ENCODE measurements at regions not wholly inside any gene's neighbourhood (a gene's known extent, or its start where the extent isn't known, plus 50 kb on each side); places are given as distances from the start of the nearest gene placed in this dataset.

DNA sequence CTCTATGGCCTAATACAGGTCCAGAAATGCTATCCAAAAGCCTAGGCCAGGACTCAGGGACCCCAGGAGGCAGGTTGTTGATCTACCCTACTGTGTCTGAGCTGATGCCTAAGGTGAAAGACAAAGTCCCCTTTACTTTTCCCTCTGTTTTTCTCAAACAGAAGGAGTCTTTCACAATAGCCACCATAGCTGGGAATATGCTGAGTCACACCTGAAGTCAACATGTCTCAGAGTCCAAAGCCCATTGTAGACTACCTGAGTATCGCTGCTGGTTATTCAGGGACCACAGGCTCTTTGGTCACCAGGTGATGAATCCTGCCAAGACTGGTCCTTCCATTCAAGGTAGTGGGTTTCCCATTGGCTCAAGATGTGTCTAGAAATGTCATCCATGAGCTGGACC lies 562.2 kb downstream of the ACTRT1 start:
- no peak for DNase-seq
- no peak for TF ChIP-seq POLR2A (IDR thresholded peaks at IDR 0.05)
- TF ChIP-seq, protein P1, sequence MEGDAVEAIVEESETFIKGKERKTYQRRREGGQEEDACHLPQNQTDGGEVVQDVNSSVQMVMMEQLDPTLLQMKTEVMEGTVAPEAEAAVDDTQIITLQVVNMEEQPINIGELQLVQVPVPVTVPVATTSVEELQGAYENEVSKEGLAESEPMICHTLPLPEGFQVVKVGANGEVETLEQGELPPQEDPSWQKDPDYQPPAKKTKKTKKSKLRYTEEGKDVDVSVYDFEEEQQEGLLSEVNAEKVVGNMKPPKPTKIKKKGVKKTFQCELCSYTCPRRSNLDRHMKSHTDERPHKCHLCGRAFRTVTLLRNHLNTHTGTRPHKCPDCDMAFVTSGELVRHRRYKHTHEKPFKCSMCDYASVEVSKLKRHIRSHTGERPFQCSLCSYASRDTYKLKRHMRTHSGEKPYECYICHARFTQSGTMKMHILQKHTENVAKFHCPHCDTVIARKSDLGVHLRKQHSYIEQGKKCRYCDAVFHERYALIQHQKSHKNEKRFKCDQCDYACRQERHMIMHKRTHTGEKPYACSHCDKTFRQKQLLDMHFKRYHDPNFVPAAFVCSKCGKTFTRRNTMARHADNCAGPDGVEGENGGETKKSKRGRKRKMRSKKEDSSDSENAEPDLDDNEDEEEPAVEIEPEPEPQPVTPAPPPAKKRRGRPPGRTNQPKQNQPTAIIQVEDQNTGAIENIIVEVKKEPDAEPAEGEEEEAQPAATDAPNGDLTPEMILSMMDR (IDR thresholded peaks at IDR 0.05), result no peak
- H3K36me3 ChIP-seq, result no peaks in the 10 kb centered on the region
- no peaks in the 10 kb centered on the region for H3K27me3 ChIP-seq
- no peak overlapping the region for H3K27ac ChIP-seq
- no peaks in the 10 kb centered on the region for H3K9me3 ChIP-seq
- H3K4me3 ChIP-seq (replicated peaks in 1 of 3), result no peak overlapping the region
- no peaks in the 10 kb centered on the region for H3K4me1 ChIP-seq
- 100% methylated on average over 1 of the region's 1 CpG; no CpG with 5 or more reads in 1 of the 2 donors for WGBS, 2 donors
- intact Hi-C loops (cut with DNase I), result no loop called here

DNA sequence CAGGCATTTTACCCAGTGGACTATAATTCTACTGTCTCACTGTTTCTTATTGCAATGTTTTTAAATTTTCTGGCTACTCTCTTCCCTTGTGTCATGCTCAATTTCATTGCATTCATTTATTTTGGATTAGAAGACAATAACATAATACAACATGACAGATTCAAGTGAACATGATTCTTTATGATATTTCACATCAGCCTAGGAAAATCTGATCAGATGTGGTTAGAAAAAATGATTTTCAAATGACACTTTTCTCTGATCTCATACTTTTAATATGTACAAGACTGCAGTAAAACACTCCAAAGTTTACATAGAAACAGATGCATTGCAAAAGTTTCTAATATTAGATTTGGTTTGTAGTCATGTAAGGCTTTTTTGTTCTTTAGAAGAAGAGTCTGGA lies 586.0 kb downstream of the ACTRT1 start:
- H3K4me3 ChIP-seq (replicated peaks in 1 of 3), result no peak overlapping the region
- no peaks in the 10 kb centered on the region for H3K4me1 ChIP-seq
- no peak for TF ChIP-seq POLR2A (IDR thresholded peaks at IDR 0.05)
- TF ChIP-seq, protein P1 (IDR thresholded peaks at IDR 0.05), result no peak
- H3K36me3 ChIP-seq, result no peaks in the 10 kb centered on the region
- no peaks in the 10 kb centered on the region for H3K9me3 ChIP-seq
- H3K27me3 ChIP-seq, result no peaks in the 10 kb centered on the region
- H3K27ac ChIP-seq, result no peak overlapping the region
- DNase-seq, result no peak
- intact Hi-C loops (cut with DNase I), result no loop called here

DNA sequence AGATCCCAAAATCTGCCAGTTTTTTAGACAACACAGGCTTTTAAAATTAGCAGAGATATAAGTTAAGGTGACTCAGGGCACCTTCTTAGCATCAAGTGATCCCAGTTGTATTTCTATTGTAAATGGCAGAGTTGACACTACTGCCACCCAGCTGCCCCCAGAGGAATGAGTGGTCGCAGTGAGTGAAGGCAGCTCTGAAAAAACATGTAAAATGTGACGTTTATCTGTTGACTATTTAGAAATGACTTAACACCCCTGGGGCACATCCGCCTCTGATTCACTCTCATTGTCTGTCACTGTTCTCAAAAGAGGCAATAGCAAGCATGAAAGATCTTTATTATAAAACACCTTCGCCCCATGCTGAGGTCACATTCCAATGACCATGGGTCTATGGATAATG lies 592.4 kb downstream of the ACTRT1 start:
- 40 to 64% methylated on average over 4 of the region's 4 CpGs for WGBS, 2 donors
- H3K4me1 ChIP-seq, result no peaks in the 10 kb centered on the region
- no peaks in the 10 kb centered on the region for H3K9me3 ChIP-seq
- H3K4me3 ChIP-seq (replicated peaks in 1 of 3), result no peak overlapping the region
- DNase-seq, result no peak
- H3K36me3 ChIP-seq, result no peaks in the 10 kb centered on the region
- intact Hi-C loops (cut with DNase I), result no loop called here
- no peaks in the 10 kb centered on the region for H3K27me3 ChIP-seq
- H3K27ac ChIP-seq, result no peak overlapping the region
- TF ChIP-seq, protein P1 (IDR thresholded peaks at IDR 0.05), result no peak
- TF ChIP-seq POLR2A (IDR thresholded peaks at IDR 0.05), result no peak

DNA sequence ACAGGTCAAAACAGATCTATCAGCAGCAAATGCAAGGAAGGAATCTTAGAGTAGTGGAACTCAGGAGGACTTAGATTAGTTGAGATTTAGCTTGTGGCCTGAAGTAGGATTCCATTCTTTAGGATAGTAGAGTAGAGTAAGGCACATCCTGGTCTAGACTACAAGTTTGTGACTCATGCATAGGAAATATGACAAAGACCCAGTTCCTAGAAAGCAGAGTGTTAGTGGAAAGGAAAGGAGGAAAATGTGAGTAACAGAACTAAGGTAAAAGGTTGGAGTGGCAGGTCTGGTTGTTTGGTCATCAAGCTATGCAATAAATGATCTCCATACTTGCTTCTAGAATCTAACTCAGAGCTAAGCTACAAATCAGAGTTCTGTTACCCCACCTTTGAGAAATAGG lies 595.0 kb downstream of the ACTRT1 start:
- no peaks in the 10 kb centered on the region for H3K27me3 ChIP-seq
- no peaks in the 10 kb centered on the region for H3K36me3 ChIP-seq
- no peaks in the 10 kb centered on the region for H3K9me3 ChIP-seq
- no peaks in the 10 kb centered on the region for H3K4me1 ChIP-seq
- intact Hi-C loops (cut with DNase I), result no loop called here
- DNase-seq, result no peak
- TF ChIP-seq POLR2A (IDR thresholded peaks at IDR 0.05), result no peak
- TF ChIP-seq, protein P1 (IDR thresholded peaks at IDR 0.05), result no peak
- H3K4me3 ChIP-seq (replicated peaks in 1 of 3), result no peak overlapping the region
- no peak overlapping the region for H3K27ac ChIP-seq

DNA sequence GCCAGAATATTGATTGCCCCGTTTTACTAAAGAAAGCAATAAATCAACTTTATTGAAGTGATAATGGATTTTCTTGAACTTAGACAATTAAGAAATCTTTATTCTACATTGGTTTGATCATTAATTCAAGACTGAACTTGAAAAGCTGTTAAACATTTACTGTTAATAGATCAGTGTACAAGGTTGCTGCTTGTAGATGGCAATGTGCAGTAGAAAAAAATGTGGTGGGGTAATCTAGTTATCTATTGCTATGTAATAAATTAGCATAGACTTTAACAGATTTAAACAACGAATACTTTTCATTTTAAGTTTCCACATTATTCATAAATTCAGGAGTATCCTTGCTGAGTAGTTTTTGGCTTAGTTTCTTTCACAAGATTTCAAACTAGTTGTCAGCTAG lies 612.5 kb downstream of the ACTRT1 start:
- Histone ChIP-seq H3K36me3 (no peaks in the 10 kb centered on the region), H3K4me1 (no peaks in the 10 kb centered on the region), H3K9me3 (no peaks in the 10 kb centered on the region), H3K27me3 (no peaks in the 10 kb centered on the region), H3K4me3 (replicated peaks in 1 of 3) (no peak overlapping the region), H3K27ac (no peak overlapping the region)
- intact Hi-C loops (cut with DNase I), result no loop called here
- TF ChIP-seq, protein P1 (IDR thresholded peaks at IDR 0.05), result no peak
- TF ChIP-seq POLR2A (IDR thresholded peaks at IDR 0.05), result no peak
- no peak for DNase-seq
- 85 to 87% methylated on average over 2 of the region's 2 CpGs for WGBS, 2 donors
